A172 (cell line): ENCODE measurements at regions not wholly inside any gene's neighbourhood (a gene's known extent, or its start where the extent isn't known, plus 50 kb on each side); places are given as distances from the start of the nearest gene placed in this dataset.
A peak's percentile ranks its signal among the peaks of the same experiment; 100 is the strongest.

ENCODE experiments used
- DNase-seq: peaks from one replicate; pipeline ENCODE4 v3.0.0-alpha.2; 2015; ENCODE audit warnings: low spot score

GRCh38 chr3:14335774-14336748, 66.3 kb upstream of the SLC6A6 start:
- no peak for DNase-seq

- no peak for DNase-seq
Measured at GRCh38 chr3:14336749-14337598, 65.4 kb upstream of the SLC6A6 start.

DNA sequence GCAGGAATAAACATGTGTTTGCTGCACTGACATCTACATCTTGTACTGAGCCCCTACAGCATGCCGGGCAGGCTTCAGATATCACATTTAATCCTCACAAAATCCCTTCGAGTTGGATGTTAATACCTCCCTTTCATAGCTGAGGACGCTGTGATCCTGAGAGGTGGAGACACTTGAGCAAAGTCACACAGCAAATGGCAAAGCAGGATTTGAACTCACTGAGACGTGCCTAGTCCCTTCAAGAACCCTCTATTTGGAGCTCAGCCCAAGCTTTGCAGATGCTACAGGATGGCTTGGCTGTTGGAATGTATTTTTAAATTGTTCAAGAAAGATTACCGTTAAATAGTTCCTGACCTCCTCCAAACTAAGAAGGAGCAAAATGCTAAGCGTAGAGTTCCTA, 64.6 kb upstream of the SLC6A6 start:
- DNase-seq: no peak

DNA sequence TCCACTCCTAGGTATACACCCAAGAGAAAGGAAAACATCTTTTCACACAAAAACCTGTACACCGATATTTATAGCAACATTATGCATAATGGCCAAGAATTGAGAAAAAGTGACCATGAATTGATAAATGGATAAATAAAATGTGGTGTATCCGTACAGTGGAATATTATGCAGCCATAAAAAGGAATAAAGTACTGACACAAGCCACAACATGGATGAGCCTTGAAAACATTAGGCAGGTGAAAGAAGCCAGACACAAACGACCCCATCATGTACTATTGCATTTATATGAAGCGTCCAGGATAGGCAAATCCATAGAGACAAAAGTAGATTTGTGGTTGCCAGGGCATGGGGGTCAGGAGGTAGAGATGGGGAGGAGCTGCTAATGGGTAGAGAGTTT, 64.2 kb upstream of the SLC6A6 start:
- no peak for DNase-seq

- DNase-seq: no peak
Measured at GRCh38 chr3:14338898-14339458, 63.4 kb upstream of the SLC6A6 start.

GRCh38 chr3:14340960-14341708, 61.3 kb upstream of the SLC6A6 start:
- no peak for DNase-seq

DNA sequence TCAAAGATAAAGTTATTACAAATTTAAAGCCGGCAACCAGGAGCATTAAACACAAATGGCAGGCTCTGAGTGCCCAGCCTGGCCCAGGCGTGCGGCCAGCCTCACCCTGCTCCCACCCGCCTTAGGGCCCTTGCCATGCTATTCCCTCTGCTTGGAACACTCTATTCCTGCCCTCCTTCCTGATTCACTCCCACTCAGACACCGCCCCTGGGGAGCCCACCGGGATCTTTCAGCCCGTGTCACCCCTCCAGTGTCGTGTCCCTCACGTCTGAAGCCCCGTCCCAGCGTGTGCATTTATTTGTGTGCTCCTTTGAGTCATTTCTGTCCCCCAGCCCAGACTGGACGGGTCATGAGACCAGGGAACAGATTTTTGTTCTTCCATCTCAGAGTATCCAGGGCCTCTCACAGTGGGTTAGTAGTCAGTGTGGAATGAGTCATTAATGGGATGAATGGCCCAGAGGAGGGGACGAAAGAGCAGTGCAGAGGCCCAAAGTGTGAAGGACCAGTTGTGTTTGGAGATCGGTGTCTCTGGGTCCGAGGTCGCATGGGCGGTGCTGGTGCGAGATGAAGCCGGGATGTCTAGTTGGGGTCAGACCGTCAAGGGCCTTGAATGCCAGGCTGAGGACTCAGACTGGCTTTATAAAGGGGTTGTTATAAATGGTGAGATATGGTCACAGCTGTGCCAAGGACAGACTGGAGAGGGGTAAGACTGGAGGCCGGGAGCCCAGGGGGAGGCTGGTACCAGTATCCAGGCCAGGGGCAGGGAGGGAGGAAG, 58.9 kb upstream of the SLC6A6 start:
- DNase-seq: peak; percentile 19

- DNase-seq: no peak
Measured at GRCh38 chr3:14344351-14344750, 58.1 kb upstream of the SLC6A6 start.

- DNase-seq: no peak
Measured at GRCh38 chr3:14345496-14346150, 56.8 kb upstream of the SLC6A6 start.

- no peak for DNase-seq
Measured at GRCh38 chr3:14346191-14346590, 56.2 kb upstream of the SLC6A6 start.

GRCh38 chr3:14346642-14347041, 55.8 kb upstream of the SLC6A6 start:
- no peak for DNase-seq

- DNase-seq: no peak
Measured at GRCh38 chr3:14347110-14347509, 55.3 kb upstream of the SLC6A6 start.

DNA sequence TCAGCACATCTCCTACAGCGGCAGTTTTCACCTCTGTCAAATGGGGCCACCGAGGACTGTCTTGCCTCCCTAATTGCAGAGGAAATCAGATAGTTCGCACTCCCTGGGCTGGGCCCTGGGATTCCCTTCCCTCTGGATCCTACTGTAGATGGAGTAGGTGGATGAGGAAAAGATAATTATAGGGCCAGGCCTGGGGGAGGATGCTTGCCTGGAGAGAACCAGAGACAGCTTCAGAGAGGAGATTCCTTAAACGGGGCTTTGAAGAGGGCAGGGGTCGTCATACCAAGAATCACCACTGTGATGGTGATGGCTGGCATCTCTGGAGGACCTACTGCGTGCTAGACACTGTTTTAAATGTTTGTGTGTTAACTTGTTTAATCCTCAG, 50.8 kb upstream of the SLC6A6 start:
- no peak for DNase-seq

DNA sequence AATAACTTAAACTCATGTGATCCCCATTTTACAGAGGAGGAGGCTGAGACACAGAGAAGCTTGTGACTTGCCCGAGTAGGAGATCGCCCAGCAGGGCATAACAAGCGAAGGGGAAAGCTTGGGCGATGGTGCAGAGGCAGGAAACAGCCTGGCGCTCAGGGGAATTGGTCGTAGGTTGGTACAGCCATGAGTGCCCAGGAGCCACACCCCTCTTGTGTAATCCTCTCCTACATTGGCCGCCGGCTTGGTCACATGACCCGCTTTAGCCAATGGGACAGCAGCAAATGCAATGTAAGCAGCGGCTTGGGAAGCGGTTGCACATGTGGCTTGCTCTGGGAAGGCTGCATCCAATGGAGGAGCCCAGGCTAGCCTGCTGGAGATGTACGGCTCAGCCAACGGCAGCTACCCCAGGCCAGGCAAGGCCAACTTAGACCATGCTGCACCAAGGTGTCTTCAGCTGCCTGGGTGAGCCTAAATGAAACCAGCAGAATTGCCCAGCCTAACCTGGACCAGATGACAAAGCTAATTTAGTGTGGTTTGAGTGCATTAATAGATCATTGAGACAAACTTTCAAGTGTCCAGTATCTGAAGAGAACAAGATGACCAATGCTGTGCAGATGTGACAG, 50.3 kb upstream of the SLC6A6 start:
- DNase-seq: peak; percentile 47
